ENCODE measurements at regions not wholly inside any gene's neighbourhood (a gene's known extent, or its start where the extent isn't known, plus 50 kb on each side); places are given as distances from the start of the nearest gene placed in this dataset.
"Not testable (repeated sequence)": the region's sequence is repeated elsewhere in the genome, so short reads cannot be mapped to it uniquely, and the experiment has no call there.

- not testable (repeated sequence) for TF ChIP-seq JUND (IDR thresholded peaks at IDR 0.05; ENCODE audit: borderline replicate concordance, low read depth, low read length); JUND (tag; IDR thresholded peaks at IDR 0.05; ENCODE audit: borderline replicate concordance, low read depth, low read length); ZNF212 (CRISPR knock-in tag; IDR thresholded peaks at IDR 0.05); HDAC6 (IDR thresholded peaks at IDR 0.05; ENCODE audit: low read depth, low read length); ZSCAN29 (IDR thresholded peaks at IDR 0.05); RBM17 (IDR thresholded peaks at IDR 0.05; ENCODE audit: borderline replicate concordance, low read depth, low read length); NRF1 (conservative IDR thresholded peaks at IDR 0.05 in 1 of 2, IDR thresholded peaks at IDR 0.05 in 1 of 2); CBX1 (IDR thresholded peaks at IDR 0.05; ENCODE audit: low read depth)
Measured at GRCh38 chr19:14285726-14286125, 79.8 kb upstream of the ADGRL1 start.

All from K562 (cell line).